Mucosa of rectum (tissue), 2 donors: ENCODE measurements at regions not wholly inside any gene's neighbourhood (a gene's known extent, or its start where the extent isn't known, plus 50 kb on each side); places are given as distances from the start of the nearest gene placed in this dataset.

ENCODE experiments used
- H3K27ac ChIP-seq, 2 donors: one replicate each; pipeline ENCODE4 v1.7.0; 2013; ENCODE audit warnings: inconsistent platforms in 2 of 2, low read depth in 2 of 2, low read length in 2 of 2
- H3K27me3 ChIP-seq, 2 donors: one replicate each; pipeline ENCODE4 v1.7.0; 2013; ENCODE audit warnings: low read length in 2 of 2; ENCODE audit not compliant: control insufficient read depth in 2 of 2, insufficient read depth in 2 of 2
- H3K36me3 ChIP-seq, 2 donors: one replicate each; pipeline ENCODE4 v1.7.0; 2013; ENCODE audit warnings: low read length in 2 of 2; ENCODE audit not compliant: control insufficient read depth in 2 of 2, insufficient read depth in 2 of 2
- H3K4me1 ChIP-seq, 2 donors: one replicate each; pipeline ENCODE4 v1.7.0; 2013; ENCODE audit warnings: low read length in 2 of 2, mild to moderate bottlenecking in 1 of 2; ENCODE audit not compliant: control insufficient read depth in 2 of 2, insufficient read depth in 2 of 2
- H3K4me3 ChIP-seq, 2 donors: one replicate each; pipeline ENCODE4 v1.7.0; 2013; ENCODE audit warnings: low read length in 2 of 2
- H3K9ac ChIP-seq, 2 donors: one replicate each; pipeline ENCODE4 v1.7.0; 2013; ENCODE audit warnings: low read length in 2 of 2, low read depth in 1 of 2, mild to moderate bottlenecking in 1 of 2
- H3K9me3 ChIP-seq, 2 donors: one replicate each; pipeline ENCODE4 v1.7.0; 2013; ENCODE audit warnings: low read length in 2 of 2; ENCODE audit not compliant: control insufficient read depth in 2 of 2
- donor health status: healthy.
- donor health status: Normal muscosa, but diverticular disease.

- Histone ChIP-seq H3K4me3 (no peak overlapping the region), H3K36me3 (no peaks in the 10 kb centered on the region), H3K27ac (no peak overlapping the region), H3K27me3 (no peaks in the 10 kb centered on the region), H3K9me3 (no peaks in the 10 kb centered on the region), H3K9ac (no peak overlapping the region), H3K4me1 (no peaks in the 10 kb centered on the region)
Observed at GRCh38 chr2:126823951-126824350, 74.7 kb upstream of the TEX51 start.

DNA sequence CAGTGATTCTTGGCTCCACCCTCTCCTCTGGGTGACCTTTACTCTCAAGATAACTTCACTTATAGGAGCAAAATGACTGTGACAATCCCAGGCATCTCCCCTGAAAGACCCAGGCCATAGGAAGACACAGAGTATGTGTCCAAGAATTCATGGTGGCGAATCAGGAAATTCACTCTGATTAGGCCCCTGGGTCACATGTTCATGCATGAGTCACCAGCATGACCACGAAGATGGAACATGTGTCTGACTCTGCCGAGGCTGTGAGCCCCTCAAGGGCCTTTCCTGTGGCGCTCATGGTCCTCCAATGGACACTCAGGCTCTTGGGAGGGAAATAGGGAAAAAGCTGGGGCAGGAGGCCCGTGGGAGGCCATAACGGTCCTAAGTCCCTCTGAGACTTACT lies 74.0 kb upstream of the TEX51 start:
- Histone ChIP-seq H3K36me3 (no peaks in the 10 kb centered on the region), H3K4me1 (no peaks in the 10 kb centered on the region), H3K9me3 (no peaks in the 10 kb centered on the region), H3K4me3 (no peak overlapping the region), H3K27me3 (no peaks in the 10 kb centered on the region), H3K9ac (no peak overlapping the region), H3K27ac (no peak overlapping the region)

DNA sequence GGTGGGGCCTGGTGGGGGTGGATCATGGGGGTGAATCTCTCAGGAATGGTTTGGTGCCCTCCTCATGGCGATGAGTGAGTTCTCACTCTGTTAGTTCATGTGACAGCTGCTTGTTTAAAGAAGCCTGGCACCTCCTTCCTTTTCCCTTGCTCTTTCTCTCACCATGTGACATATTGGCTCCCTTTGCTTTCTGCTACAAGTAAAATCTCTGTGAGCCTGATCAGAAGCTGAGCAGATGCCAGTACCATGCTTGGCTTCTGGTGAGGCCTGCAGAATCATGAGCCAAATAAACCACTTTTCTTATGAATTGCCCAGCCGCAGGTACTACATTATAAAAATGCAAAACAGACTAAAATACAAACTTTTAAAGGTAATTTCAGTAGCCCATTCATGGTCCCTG lies 73.4 kb upstream of the TEX51 start:
- Histone ChIP-seq H3K4me1 (no peaks in the 10 kb centered on the region), H3K9ac (no peak overlapping the region), H3K27ac (no peak overlapping the region), H3K36me3 (no peaks in the 10 kb centered on the region), H3K9me3 (no peaks in the 10 kb centered on the region), H3K4me3 (no peak overlapping the region), H3K27me3 (no peaks in the 10 kb centered on the region)

- no peaks in the 10 kb centered on the region for H3K27me3 ChIP-seq
- H3K36me3 ChIP-seq, result no peaks in the 10 kb centered on the region
- H3K4me1 ChIP-seq, result no peaks in the 10 kb centered on the region
- no peaks in the 10 kb centered on the region for H3K9me3 ChIP-seq
- no peak overlapping the region for H3K4me3 ChIP-seq
- H3K9ac ChIP-seq, result no peak overlapping the region
- no peak overlapping the region for H3K27ac ChIP-seq
Observed at GRCh38 chr2:126826491-126826890, 72.2 kb upstream of the TEX51 start.

DNA sequence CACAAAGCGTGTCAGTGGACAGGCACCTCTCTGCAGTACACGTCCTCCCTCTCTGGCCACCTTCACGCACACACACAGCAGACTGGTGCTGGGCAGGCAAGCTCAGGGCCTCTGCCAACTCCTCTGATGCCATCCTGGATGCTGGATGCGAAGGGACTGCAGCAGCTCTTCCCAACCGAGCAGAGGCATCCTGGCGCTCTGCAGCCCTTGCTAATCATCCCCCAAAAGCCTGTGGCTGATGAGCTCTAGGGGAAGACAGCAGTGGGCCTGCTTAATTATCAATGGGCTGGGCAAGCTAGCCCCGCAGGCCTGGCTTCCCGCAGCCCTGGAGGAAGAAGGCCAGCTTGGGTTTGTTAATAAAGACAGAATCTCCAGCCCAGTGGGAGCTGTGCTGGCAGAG lies 71.3 kb upstream of the TEX51 start:
- Histone ChIP-seq H3K9me3 (no peaks in the 10 kb centered on the region), H3K27ac (no peak overlapping the region), H3K27me3 (no peaks in the 10 kb centered on the region), H3K4me1 (no peaks in the 10 kb centered on the region), H3K36me3 (no peaks in the 10 kb centered on the region), H3K4me3 (no peak overlapping the region), H3K9ac (no peak overlapping the region)

DNA sequence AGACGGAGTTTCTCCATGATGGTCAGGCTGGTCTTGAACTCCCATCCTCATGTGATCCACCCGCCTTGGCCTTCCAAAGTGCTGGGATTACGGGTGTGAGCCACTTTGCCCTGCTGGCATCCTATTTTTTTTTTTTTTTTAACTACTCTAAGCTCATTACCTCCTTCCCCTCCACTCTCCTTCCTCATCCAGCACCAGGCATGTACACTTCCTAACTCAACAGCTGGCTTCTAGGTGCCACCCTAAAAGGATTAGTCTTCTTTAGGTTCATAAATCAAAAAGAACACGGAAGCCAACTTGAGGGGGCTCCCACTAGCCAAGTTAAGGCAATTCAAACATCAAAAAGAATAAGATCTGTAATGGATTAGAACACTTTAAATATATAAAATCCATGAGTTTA lies 70.6 kb upstream of the TEX51 start:
- Histone ChIP-seq H3K27me3 (no peaks in the 10 kb centered on the region), H3K9me3 (no peaks in the 10 kb centered on the region), H3K27ac (no peak overlapping the region), H3K36me3 (no peaks in the 10 kb centered on the region), H3K4me3 (no peak overlapping the region), H3K9ac (no peak overlapping the region), H3K4me1 (no peaks in the 10 kb centered on the region)

- Histone ChIP-seq H3K27ac (no peak overlapping the region), H3K4me3 (no peak overlapping the region), H3K36me3 (no peaks in the 10 kb centered on the region), H3K4me1 (no peaks in the 10 kb centered on the region), H3K27me3 (no peaks in the 10 kb centered on the region), H3K9me3 (no peaks in the 10 kb centered on the region), H3K9ac (no peak overlapping the region)
Observed at GRCh38 chr2:126828491-126828890, 70.2 kb upstream of the TEX51 start.

DNA sequence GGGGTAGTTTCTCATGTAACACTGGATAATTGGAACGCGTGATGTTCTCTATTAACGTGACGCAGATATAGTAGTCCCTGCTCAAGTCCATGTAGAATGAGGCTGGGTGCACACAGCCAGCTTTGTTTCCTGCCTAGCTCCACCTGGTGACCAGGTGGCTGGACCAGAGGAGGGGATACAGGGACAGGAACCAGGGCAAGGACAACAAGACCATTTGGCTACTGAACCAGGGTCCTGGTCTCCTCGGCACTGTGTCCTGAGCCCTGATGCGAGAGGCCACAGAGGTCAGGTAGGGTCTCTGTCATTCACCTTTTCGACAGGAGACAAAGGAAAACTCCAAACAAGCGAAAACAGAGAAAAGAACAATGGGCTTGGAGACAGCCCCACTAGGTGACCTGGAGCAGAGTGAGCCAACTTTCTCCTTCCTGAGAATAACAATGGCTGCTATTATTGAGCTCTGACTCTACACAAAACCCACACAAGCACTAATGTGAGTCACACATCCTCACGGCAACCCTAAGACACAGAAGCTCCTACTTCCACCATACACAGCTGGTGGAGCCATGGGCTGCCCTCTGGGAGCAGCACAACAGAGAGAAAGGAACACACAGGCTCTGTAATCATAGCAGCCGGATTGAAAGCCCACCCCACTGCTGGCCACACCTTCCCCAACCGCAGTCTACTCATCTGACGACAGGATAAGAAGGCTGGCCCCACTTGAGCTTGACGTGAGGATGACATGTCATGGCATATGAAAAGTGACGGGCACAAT lies 67.3 kb upstream of the TEX51 start:
- no peaks in the 10 kb centered on the region for H3K4me1 ChIP-seq
- no peaks in the 10 kb centered on the region for H3K27me3 ChIP-seq
- H3K36me3 ChIP-seq, result no peaks in the 10 kb centered on the region
- H3K9ac ChIP-seq, result no peak overlapping the region
- H3K9me3 ChIP-seq, result no peaks in the 10 kb centered on the region
- no peak overlapping the region for H3K27ac ChIP-seq
- H3K4me3 ChIP-seq, result no peak overlapping the region

GRCh38 chr2:126832014-126832413 lies 66.7 kb upstream of the TEX51 start:
- H3K27ac ChIP-seq, result no peak overlapping the region
- no peaks in the 10 kb centered on the region for H3K36me3 ChIP-seq
- no peak overlapping the region for H3K9ac ChIP-seq
- no peaks in the 10 kb centered on the region for H3K27me3 ChIP-seq
- H3K4me1 ChIP-seq, result no peaks in the 10 kb centered on the region
- no peak overlapping the region for H3K4me3 ChIP-seq
- H3K9me3 ChIP-seq, result no peaks in the 10 kb centered on the region

DNA sequence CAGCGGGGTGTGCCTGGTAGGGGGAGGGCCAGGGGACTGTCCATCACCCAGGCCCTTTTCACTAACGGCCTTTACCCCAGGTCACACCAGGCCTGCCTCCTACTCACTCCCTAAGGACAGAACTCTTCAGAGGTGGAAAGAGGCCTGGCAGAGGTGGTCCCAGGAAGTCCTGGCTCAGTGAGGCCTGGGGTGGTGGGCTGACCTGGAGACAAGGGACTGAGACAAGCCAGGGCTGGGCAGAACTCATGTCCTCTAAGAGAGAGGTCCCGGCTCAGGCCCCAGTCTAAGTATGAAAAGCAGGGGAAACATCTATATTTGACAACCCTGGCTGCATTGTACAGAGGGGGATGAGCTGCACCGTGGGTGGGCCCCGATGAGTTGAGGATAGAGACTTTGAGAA lies 65.9 kb upstream of the TEX51 start:
- H3K27ac ChIP-seq, result no peak overlapping the region
- H3K9ac ChIP-seq, result no peak overlapping the region
- H3K9me3 ChIP-seq, result no peaks in the 10 kb centered on the region

More for the DNA sequence above, 65.9 kb upstream of the TEX51 start:
- Histone ChIP-seq H3K36me3 (no peaks in the 10 kb centered on the region), H3K4me1 (no peaks in the 10 kb centered on the region), H3K27me3 (no peaks in the 10 kb centered on the region), H3K4me3 (no peak overlapping the region)
